Stimulated activated CD4-positive, alpha-beta T cell treated with anti-CD3 and anti-CD28 coated beads, Interleukin-4, amount 100 ng/mL, for 4 hours (primary cell): ENCODE measurements at regions not wholly inside any gene's neighbourhood (a gene's known extent, or its start where the extent isn't known, plus 50 kb on each side); places are given as distances from the start of the nearest gene placed in this dataset.

ENCODE experiments used
- DNase-seq, 2 experiments: peaks; one replicate each; pipeline ENCODE4 v3.0.0-alpha.2; 2020

DNA sequence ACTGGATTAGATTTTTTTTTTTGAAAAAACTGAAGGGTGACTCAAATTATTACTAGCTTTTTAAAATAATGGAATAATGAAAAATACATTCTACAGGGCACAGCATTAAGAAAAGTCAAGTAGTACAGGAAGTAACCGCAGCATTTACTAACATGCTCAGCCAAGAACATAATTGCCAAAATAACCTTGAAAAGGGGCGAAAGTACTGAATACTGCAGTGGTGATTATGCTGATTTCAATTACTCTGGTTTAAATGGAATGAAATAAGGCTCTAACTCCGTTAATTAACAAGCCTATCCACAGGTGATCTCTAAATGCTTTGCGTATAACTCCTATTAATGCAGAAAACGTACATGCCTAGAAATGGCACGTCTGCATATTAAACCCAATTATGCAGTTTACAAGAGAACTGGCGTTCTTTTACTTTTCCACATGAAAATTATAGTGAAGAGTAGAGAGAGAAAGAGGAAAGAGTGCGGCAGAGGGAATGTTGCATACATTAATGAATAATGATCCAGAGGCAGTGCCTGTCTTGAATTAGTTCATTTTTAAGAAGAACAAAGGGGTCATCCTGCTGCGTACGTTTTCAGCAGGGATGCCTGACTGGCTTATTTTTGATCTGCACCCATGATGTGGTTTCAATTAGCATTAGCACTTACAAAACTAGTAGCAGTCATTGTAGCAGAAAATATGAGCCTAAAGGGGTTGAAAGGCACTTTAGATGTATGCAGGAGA, 612.4 kb downstream of the NYAP2 start:
- DNase-seq, result no peak

DNA sequence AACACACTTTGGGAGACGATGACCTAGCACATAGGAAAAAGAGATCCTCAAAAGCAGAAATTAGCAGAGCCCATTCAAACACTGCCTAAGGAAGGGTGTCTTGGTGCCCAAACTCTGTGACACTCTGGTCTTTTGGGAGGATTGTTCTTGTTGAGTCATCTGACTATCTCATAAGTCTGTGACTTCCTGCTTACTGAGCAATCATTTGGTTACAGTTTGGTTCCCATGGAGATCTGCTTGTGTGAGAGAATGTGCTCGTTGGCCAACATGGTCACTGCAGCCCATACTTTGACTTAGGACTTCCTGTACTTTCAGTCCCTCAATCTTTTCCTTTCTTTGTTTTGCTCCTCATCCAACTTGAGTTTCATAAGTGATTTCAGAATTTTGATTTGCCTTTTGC, 602.9 kb downstream of the NYAP2 start:
- DNase-seq, result no peak

DNA sequence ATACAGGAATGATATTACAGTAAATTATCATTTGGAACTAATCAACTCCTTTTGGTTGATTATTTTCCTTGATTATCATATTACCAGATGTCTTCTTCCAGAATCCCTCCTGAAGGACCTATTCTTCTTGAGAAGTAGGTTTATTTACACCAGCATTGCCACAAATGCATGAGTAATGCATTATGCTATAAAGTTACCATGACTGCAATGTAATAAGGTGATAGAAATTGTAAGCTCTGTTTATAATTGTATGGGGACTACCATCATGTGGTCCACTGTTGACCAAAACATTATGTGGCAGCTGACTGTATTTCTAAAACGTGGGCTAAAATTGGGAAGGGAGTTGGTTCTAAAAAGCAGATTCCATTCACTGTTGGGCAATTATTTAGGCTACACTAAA, 602.2 kb downstream of the NYAP2 start:
- DNase-seq, result no peak

DNA sequence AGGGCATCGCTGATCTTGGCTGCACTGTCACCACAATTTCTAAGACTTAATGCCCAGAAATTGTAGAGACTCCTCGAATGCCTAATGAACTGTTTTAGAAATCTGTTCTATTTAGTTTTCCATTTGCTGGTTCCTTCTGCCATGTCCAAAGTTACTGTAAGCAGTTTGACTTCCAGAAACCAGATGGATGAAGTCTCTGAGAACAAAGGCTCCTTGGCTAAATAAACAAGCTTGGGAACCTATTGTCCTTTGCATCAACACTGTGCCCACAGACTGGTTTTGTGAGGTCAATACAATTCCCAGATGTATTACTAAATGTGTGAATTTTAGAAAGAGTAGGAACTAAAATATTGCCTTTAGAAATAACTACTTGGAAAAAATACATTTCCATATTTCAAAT, 600.2 kb downstream of the NYAP2 start:
- no peak for DNase-seq

DNA sequence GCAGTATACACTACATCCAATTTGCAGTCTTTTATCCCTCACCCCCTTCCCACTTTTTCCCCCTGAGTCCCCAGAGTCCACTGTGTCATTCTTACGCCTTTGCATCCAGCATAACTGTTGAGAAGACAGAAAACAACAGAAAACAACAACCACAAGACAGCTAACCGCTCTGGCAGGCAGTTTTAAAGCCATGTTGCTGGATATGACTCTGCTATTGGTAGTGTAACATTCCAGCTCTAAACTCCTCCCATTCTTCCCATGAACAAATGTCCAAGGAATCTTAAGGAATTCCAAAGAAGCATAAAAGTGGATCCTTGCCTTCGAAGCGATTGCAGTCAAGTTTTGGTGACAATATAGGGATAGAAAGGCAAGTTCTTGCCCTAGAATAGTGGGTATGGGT, 599.1 kb downstream of the NYAP2 start:
- DNase-seq, result no peak

DNA sequence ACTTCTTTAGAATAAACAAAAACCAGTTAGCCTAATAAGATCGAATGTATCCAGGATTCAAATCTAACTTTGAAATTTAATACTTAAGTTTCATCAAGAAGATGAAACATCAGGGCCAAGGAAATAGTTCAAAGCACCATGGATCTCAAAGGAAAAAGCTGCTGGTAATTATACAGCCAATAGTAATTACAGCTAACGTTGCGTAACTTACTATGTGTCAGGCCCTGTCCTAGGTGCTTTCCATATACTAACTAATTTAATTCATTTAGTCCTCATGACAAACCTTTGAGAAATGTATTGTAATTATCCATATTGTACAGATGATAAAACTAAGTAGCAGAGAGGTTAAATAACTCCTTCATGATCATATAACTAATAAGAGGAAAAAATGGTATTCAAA, 598.6 kb downstream of the NYAP2 start:
- DNase-seq, result no peak

DNA sequence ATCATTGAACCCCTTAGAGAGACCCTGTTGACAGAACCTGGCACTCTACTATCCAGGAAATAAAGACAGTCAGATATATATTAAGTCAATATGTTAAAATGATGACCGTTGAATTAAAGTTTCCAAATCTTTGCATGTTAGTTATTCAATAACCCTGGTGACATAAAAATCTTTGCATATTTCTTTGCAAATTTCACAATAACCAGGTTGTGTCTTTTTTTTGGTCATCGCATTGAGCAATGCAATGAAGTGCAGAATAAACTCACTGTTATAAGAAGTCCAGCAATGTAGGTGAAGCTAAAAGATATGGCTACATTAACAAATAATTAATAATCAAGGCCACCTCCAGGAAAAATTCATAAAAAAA, 596.9 kb downstream of the NYAP2 start:
- DNase-seq, result no peak

DNA sequence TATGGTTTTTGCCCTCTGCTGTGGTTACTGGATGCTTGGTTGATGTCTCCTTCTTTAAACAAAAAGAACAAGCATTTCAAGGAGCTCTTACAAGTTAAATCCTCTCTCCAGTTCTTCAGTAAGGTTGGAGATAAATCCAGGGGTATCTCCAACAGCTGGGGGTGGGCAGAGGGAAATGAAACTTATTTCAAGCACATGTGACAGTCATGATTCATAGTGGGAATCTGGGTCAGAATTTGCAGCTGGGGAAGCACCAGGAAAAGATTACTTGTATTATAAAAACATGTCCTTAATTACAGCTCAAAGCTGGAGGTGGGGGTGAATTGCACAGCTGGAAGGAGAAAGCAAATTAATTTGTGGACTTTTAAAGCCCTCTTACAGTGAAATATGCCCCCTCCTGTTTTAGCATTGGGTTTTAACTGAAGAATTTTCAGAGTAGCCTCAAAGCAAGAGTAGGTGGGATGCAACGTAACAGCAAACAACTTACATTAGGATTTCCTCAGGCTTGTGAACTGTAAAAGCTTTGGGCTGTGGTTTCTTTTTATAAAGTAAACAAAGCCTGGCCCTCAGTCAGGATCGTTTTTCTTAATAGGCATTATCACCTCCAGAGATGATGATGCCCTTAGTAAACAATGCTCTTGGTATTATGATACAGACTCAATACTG, 596.4 kb downstream of the NYAP2 start:
- no peak for DNase-seq

DNA sequence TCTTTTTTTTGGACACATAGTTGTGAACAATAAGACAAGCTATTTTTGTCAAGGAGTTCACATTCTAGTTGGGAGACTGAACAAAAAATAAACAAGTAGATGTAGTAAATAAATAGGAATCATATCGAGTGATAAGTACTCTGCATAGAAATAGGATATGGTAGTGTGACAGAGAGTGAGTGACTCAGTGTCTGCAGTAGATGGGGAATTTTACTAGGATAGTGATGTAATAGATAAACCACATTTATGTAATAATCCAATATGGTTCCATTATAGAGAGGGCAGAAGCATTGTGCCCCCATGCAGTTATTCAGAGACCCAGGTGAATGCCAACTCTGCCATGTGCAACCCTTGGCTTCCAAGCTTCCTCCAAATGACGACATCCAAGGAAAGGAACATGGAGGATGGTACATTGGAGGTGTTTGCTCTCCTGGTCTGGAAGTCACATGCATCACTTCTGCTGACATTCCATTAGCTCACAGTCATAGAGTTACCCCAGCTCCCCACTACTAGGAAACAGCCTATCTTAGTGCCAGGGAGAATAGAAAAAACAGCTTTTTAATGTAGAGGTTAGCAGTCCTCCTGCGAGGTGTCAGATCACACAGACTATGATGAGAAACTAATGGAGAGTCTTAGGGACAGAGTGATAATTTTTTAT, 595.4 kb downstream of the NYAP2 start:
- no peak for DNase-seq

DNA sequence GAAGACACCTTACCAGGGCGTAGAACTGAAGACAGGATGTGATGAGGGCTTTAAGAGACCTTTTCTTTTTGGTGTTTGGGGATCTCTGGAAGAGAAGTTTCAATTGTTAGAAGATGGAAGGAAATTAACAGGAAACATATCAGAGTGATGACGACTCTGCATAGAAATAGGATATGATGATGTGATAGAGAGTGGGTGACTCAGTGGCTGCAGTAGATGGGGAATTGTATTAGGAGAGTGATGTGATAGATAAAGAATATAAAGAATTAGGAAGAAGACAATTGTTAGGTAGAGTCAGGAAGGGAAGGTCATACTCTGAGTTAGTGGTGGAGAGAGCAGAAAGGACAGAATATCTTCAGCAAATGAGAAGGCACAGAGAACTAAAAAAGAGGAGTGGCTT, 593.9 kb downstream of the NYAP2 start:
- no peak for DNase-seq

DNA sequence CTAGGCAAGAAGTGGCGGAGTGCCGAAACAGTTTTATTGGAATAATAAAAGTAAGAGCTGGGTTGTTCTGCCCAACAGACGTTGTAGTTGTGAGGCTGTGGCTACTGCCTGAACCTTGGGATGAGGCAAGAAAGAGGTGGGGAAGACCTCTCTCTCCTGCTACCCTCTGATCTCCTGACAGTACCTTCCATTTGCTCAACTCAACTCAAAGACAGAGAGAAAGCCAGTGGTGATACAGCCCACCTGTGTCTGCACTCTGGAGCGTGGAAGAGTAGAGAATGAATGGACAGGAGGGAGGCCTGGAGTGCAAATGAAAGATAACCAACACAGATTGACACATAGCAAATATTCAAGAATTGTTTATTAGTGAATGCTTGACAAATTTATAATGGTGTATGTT, 590.3 kb downstream of the NYAP2 start:
- no peak for DNase-seq

DNA sequence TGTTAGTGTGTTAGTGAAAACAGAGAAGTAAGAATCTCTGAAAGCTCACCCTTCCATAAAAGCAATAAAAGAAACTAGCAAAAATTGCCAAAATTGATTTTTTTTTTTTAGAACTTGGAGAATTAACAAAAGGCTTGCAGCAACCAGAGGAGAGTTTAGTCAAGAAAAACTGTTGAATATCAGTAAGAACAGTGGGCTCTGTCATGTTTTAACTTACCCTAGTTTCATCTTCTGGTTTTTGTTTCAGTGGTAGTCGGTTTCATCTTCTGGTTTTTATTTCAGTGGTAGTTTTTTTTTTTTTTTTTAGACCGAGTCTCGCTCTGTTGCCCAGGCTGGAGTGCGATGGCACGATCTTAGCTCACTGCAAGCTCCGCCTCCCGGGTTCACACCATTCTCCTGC, 580.9 kb downstream of the NYAP2 start:
- no peak for DNase-seq

DNA sequence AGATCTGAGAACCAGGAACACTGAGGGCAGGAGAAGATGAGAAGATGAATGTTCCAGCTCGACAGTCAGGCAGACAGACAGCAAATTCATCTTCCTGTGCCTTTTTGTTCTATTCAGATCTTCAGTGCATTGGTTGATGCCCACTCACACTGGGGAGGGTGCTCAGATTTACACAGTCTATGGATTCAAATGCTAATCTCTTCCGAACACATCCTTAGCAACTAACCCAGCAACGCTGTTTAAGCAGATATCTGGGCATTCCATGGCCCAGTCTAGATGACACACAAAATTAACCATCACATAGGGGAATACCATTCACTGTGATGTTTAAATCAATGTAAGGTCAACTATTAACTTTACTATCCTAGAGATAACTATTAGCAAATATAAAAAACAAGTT, 571.9 kb downstream of the NYAP2 start:
- no peak for DNase-seq

DNA sequence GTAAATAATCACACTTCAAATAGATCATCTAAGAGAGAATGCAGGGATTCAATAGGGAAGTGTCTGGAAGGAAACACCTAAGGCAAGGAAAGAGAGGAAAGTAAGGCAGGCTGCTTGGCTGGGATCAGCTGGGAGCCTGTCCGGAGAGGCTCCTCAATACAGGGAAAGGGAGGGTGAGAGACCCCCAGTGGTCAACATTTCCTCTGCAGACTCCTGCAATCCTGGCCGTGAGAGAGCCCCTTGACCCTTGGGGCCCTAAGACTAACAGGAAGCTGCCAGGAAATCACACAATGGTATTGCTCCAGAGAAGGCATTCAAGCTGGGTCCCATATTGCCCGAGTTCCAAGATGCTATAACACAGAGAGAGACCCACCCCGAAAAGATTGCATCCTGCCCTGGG, 549.4 kb downstream of the NYAP2 start:
- DNase-seq, result no peak

DNA sequence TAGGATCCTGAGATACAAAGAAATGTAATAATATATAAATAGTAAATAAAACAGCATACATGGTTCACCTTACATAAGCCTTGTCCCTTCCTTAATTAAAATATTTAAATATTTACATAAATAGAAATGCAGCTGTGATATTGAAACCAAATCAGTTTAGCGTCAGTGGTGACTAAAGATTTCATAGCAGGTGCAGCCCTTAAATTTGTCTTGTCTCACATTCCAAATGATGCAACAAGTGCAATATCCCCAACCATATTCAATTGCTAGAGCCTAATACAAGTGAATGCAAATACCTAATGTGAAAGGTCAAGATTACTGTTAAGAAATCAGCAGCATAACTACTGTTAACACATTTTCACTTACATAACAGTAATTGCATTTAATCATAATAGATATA, 539.5 kb downstream of the NYAP2 start:
- no peak for DNase-seq

DNA sequence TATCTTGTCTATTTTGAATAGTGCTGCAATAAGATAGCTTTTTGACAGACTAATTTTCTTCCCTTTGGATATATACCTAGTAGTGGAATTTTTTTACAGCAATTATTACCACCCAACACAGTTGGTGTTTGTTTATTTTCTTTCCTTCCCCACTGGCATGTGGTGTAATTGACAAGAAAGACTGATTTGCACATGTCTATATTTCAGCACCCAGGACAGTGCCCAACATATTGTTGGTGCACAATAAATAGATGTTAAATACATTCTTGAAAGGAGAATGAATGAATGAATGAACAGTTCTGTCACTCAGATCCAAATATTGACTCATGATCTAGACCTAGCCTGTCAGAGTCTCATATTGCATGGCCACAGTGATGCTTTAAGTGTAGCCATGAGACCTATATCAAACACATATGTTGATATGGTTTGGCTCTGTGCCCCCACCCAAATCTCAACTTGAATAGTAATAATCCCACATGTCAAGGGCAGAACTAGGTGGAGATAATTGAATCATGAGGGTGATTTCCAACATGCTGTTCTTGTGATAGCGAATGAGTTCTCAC, 538.2 kb downstream of the NYAP2 start:
- no peak for DNase-seq

DNA sequence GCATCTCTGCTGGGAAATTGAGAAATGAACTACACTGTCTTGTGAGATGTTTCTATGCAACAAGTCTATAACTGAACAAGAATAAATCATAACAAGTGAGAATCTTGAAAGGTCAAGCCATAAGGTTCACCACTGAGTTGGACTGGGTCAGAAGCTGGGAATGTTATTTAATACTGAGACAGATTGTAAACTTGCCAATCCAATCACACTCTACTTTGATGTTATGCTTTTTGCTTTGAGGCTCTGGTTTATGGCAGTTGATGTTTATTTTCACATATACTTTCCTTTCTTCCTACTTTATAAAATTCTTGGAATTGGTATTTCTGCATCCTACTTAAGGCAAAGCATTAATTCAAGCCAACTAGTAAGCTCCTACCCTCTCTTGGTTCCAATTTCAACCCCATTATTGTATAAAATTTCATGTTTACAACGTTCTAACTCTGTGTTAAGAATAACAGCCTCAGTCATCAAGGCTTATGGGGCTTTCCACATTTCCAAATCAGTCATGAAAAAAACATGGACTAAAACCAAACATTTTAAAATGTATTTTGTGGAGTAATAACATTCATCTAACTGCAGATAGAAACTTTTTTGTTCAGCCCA, 533.4 kb downstream of the NYAP2 start:
- no peak for DNase-seq

DNA sequence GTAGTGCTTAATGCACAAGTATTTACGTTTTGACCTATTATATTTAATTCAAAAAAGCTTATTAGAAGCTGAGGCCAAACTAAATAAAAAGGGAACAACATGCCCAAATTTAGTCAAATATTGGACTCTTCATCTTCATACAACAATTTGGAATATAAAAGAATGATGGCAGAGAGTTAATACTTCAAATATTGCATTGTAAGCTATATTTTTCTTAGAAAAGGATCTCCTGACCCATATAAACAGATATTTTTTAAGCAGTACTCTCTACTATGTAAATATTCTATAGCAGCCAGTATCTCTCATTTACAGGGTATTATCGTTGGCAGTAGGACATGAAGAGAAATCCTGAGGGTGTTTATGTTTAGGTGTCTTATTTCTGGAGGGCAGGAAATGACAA, 531.2 kb downstream of the NYAP2 start:
- no peak for DNase-seq

DNA sequence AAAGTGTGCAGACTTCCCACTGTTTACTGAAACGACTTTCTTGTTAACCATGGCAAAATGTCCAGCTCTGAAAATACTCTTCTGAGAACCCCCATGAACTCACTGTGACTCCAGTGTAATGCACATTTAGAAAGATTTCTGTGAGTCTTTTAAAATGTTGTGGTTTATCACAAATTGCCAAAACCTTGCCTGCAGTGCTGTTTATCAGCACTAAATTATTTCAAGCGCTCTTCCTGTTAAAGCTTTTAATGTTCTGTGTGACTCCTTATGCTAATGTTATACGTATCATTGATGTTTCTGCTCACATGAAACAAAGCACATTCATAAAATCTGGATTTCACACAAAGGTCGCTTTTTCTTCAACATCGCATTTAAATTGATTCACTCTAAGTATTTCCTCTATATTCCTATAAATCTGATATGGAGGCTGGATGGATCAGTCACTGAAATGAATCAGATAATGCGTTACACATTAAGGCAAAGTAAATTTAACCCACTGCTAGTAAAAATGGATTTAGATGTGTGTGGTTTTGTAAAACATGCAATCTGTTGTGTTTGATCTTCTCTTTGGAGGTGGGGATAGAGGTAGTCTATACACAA, 521.2 kb downstream of the NYAP2 start:
- no peak for DNase-seq

DNA sequence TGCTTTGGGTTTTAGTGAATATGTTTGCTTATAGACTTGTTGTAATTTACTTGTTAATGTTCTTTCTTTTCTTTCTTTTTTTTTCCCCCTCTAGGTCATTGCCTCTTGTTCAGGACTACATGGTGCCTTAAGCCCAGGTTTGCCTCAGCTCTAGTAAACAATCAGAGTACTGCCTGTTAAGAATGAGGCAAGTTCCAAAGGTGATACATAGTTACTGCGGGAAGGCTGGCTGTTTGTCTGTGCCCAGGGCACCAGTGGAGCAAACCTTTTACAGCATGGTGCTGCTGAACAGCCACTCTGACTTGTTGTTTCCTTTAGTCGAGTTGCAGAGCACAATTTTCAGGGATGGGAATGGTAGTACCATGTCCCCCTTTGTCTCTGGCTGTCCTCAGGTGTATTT, 517.2 kb downstream of the NYAP2 start:
- DNase-seq, result no peak

DNA sequence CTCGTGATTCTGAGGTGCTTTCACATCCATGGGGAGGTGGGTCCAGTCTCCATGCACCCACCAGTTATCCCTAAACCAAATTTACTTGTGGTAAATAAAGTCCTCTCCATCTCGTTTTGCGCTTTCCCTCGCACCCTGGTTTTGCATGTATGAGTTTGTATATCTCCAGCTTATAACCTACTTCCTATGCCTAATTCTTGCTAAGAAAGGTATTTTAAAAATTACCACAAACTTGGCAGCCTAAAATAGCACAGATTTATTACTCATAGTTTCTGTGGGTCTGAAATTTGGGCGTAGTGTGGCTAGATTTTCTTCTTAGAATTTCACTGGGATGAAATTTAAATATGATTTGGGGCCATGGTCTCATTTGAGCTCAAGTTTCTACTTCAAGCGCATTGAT, 511.5 kb downstream of the NYAP2 start:
- no peak for DNase-seq

DNA sequence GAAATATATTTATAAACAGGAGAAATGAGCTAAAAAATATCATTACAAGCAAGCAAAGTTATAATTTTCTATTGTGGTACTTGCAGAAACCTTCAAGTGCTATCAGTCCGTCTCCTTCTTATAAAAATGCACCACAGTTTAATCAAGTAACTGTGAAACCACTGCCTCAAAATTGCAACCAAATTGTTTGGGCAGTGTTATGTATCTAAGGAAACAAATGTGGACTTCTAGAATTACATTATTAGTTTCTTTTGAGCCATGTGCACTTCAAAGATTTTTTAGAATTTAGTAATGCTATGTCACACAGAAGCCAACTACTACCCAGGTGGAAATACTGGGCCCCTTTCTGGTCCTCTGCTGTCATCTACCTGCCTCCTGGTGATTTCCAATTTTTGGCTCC, 495.6 kb downstream of the NYAP2 start:
- DNase-seq, result no peak

DNA sequence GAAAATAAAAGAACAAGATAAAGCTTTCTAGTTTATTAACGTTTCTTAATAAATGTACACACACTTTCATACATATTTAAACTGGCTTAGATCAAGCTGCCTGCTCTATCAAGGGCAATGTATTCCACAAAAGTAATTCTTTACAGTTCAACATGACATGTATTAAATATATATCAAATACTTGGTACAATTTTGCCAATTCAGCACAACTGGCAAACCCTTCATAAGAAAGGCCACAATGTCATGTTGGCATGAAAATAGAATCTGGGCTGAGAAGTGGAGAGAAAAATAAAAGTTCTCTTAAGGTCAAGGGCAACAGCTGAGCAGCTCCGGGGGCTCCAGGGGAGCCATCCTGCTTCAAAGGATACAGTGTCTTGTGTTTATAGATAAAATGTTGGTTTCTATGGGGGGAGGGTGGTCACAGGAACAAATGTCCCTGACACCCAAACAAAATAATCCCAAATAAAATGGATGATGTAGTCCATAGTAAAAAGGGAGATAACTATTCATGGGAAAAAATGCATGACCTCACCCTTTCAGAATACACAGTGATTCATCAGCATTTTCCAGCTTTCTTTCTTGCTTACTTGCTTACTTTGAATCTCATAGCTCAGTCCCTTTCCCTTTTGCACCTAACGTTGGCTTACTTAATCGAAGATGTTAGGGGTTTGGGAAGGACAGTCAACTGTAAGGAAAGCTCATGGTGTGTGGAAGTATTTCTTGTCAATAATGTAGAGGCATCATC, 494.9 kb downstream of the NYAP2 start:
- no peak for DNase-seq
